AG04450 (cell line): ENCODE measurements at regions not wholly inside any gene's neighbourhood (a gene's known extent, or its start where the extent isn't known, plus 50 kb on each side); places are given as distances from the start of the nearest gene placed in this dataset.

Experiments used
- CTCF ChIA-PET: fragments of 300-600, 350-600 bp; formaldehyde crosslinking; extraction: SDS; loops from one replicate; lab custom pipeline; 2022; ENCODE audit warnings: antibody characterized with exemption, inconsistent platforms; lab: Charles Lee
- POLR2A ChIA-PET: fragments of 350-600 bp; formaldehyde crosslinking; extraction: SDS; loops from one replicate; lab custom pipeline; 2021; ENCODE audit warnings: antibody characterized with exemption, inconsistent platforms; lab: Yijun Ruan, JAX
- DNase-seq: peaks from one replicate; pipeline ENCODE4 v3.0.0-alpha.2; 2011; ENCODE audit warnings: low read depth, low spot score
- H3K27ac ChIP-seq: one replicate; pipeline ENCODE4 v1.5.1; 2012; ENCODE audit warnings: low read depth, low read length, control low read depth
- H3K27me3 ChIP-seq: one replicate; pipeline ENCODE4 v1.6.0; 2012; ENCODE audit warnings: low read length; ENCODE audit not compliant: control insufficient read depth, insufficient read depth
- H3K4me3 ChIP-seq: 2 replicates; pipeline ENCODE4 v1.5.1; 2011; ENCODE audit warnings: mild to moderate bottlenecking, low read depth, low read length, control low read depth
- H3K9me3 ChIP-seq: 2 replicates; pipeline ENCODE4 v1.5.1; 2012; ENCODE audit warnings: low read length; ENCODE audit not compliant: control insufficient read depth, insufficient read depth
- CTCF ChIP-seq: IDR thresholded peaks from 2 replicates; pipeline ENCODE4 v1.5.1; 2011; ENCODE audit warnings: low read depth, low read length, control low read depth, inconsistent platforms

DNA sequence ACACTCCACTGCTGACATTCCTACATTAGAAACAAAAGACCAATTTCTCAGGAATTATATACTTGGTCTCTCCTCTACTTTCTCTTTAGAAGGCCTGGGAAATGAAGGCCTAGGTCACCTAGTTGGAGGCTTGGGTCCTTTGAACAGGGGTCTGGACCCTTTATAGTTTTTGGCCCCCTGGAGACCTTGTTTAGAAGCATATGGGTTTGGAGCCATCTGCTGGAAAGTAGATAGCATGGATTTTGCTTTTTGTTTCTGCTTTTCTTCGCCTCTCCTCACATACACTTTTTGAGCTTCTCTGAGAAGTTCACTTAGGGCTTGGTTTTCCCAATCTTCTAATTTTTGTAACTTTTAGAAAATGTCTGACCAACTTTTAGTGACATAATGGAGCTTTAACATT lies 67.1 kb upstream of the CDK20 start:
- TF ChIP-seq CTCF: peak; percentile 64
- Histone ChIP-seq H3K27me3 (no peaks in the 10 kb centered on the region), H3K9me3 (peaks cover 21% of the 10 kb centered on the region), H3K27ac (no peak overlapping the region), H3K4me3 (no peak overlapping the region)
- DNase-seq: no peak
- ChIA-PET POLR2A (no interaction called here), CTCF (interaction anchor here (0.6 to 2.1 kb wide), 17 partner anchors 18 to 1636 kb away, joined by 3 to 16 read pairs (median 4); partner anchors contain the start of gene CTSL)

DNA sequence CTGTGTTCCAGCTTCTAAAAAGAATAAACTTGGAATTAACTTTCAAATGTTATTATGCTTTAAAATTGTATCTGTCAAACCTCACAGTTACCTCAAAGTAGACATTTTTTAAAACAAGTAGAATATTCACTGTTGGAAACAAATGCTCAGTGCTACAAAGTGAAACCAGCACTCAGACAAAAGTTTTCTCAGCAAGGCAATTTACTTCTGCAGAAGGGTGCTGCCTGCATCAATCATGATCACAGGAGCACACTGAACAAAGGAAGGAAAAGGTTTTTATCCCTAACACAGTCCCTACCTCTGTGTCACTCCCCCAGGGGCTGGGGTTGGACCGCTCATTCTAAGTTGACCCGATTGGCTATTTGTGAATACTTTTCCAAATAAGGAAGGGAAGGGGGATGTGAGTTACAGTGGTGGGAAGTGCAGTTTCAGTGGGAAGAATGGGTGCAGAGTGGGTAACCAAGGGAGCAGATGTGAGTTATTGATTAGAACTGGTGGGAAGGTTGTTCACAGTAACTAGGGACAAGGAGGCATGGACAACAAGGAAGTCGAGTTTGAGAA lies 63.0 kb upstream of the CDK20 start:
- H3K9me3 ChIP-seq: peaks cover 8% of the 10 kb centered on the region
- no peak for DNase-seq
- ChIA-PET CTCF (no interaction called here), POLR2A (no interaction called here)
- H3K27me3 ChIP-seq: no peaks in the 10 kb centered on the region
- no peak overlapping the region for H3K27ac ChIP-seq
- no peak for TF ChIP-seq CTCF
- H3K4me3 ChIP-seq: no peak overlapping the region

DNA sequence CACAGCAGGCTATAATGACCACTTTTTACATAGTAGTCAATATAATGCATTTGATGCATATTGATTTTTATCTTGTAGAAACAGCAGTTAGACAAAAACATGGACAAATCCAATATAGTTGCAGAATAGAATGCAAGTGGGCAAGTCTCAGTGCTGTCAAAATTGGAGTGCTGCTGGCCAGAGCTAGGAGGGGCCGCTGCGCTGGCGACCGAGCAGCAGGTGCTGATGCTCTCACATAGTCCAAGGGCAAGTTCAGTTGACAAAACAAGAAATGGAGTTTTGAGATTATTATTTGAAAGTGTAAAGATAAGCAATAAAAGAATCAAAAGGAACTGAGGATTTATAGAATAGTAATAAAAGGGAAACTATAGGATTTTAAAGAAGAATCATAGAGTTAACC lies 60.6 kb upstream of the CDK20 start:
- CTCF ChIA-PET: no interaction called here
- Histone ChIP-seq H3K9me3 (peaks cover 8% of the 10 kb centered on the region), H3K4me3 (no peak overlapping the region), H3K27me3 (no peaks in the 10 kb centered on the region), H3K27ac (no peak overlapping the region)
- DNase-seq: no peak
- POLR2A ChIA-PET: no interaction called here
- no peak for TF ChIP-seq CTCF

- no peak for TF ChIP-seq CTCF
- H3K9me3 ChIP-seq: peaks cover 8% of the 10 kb centered on the region
- DNase-seq: no peak
- no peaks in the 10 kb centered on the region for H3K27me3 ChIP-seq
- ChIA-PET CTCF (no interaction called here), POLR2A (no interaction called here)
- no peak overlapping the region for H3K4me3 ChIP-seq
- no peak overlapping the region for H3K27ac ChIP-seq
These were observed 59.0 kb upstream of the CDK20 start for GRCh38 chr9:88033359-88033702.

DNA sequence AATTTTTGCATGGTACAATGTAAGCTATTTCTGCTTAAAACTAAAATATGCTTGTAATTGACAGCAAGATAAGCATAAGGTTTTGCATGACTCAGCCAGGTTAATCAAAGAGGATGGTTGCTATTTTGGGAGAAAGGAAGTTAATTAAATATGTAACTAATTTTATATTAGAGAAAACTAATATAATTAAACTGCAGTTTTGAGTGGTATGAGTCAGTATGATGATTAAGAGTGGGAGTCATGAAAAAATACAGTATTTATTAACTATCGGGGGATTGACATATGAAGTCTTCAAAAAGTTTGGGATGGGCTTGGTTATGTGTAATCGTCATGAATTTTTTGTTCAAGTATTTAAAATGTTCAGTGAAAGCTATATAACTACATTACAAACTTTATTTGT lies 54.0 kb upstream of the CDK20 start:
- no peaks in the 10 kb centered on the region for H3K27me3 ChIP-seq
- POLR2A ChIA-PET: no interaction called here
- H3K27ac ChIP-seq: no peak overlapping the region
- no peak for TF ChIP-seq CTCF
- H3K9me3 ChIP-seq: no peaks in the 10 kb centered on the region
- no peak for DNase-seq
- no peak overlapping the region for H3K4me3 ChIP-seq
- CTCF ChIA-PET: no interaction called here
